ENCODE measurements at regions not wholly inside any gene's neighbourhood (a gene's known extent, or its start where the extent isn't known, plus 50 kb on each side); places are given as distances from the start of the nearest gene placed in this dataset.
"Not testable (repeated sequence)": the region's sequence is repeated elsewhere in the genome, so short reads cannot be mapped to it uniquely, and the experiment has no call there.

GRCh38 chrX:129361576-129361975 is 161.7 kb downstream of the SMARCA1 start:
- no peak for DNase-seq
- Histone ChIP-seq H3K9me3 (replicated peaks) (no peaks in the 10 kb centered on the region), H3K4me3 (no peak overlapping the region), H3K27ac (no peak overlapping the region), H3K36me3 (no peaks in the 10 kb centered on the region), H3K27me3 (no peaks in the 10 kb centered on the region), H3K4me1 (no peaks in the 10 kb centered on the region)

GRCh38 chrX:129360175-129360574 is 163.1 kb downstream of the SMARCA1 start:
- H3K4me3 ChIP-seq: no peak overlapping the region
- H3K27ac ChIP-seq: no peak overlapping the region
- H3K27me3 ChIP-seq: no peaks in the 10 kb centered on the region
- no peaks in the 10 kb centered on the region for H3K4me1 ChIP-seq
- no peaks in the 10 kb centered on the region for H3K9me3 ChIP-seq (replicated peaks)
- DNase-seq: peak; percentile 27 to 65
- H3K36me3 ChIP-seq: no peaks in the 10 kb centered on the region

- H3K36me3 ChIP-seq: no peaks in the 10 kb centered on the region
- H3K4me1 ChIP-seq: no peaks in the 10 kb centered on the region
- H3K27ac ChIP-seq: no peak overlapping the region
- H3K4me3 ChIP-seq: no peak overlapping the region
- no peaks in the 10 kb centered on the region for H3K9me3 ChIP-seq (replicated peaks)
- DNase-seq: no peak
- no peaks in the 10 kb centered on the region for H3K27me3 ChIP-seq
These were observed 164.0 kb downstream of the SMARCA1 start for GRCh38 chrX:129359269-129359668.

- H3K4me3 ChIP-seq; DNase-seq; H3K36me3 ChIP-seq; H3K9me3 ChIP-seq (replicated peaks); H3K27ac ChIP-seq; H3K27me3 ChIP-seq; H3K4me1 ChIP-seq: not testable (repeated sequence)
These were observed 165.9 kb downstream of the SMARCA1 start for GRCh38 chrX:129357428-129357827.

- H3K9me3 ChIP-seq (replicated peaks): no peaks in the 10 kb centered on the region
- H3K27me3 ChIP-seq: no peaks in the 10 kb centered on the region
- DNase-seq: no peak
- H3K4me1 ChIP-seq: no peaks in the 10 kb centered on the region
- no peak overlapping the region for H3K27ac ChIP-seq
- no peak overlapping the region for H3K4me3 ChIP-seq
- no peaks in the 10 kb centered on the region for H3K36me3 ChIP-seq
These were observed 176.0 kb downstream of the SMARCA1 start for GRCh38 chrX:129347291-129347690.

- Histone ChIP-seq H3K4me1 (no peaks in the 10 kb centered on the region), H3K27ac (no peak overlapping the region), H3K27me3 (no peaks in the 10 kb centered on the region), H3K36me3 (no peaks in the 10 kb centered on the region), H3K4me3 (no peak overlapping the region), H3K9me3 (replicated peaks) (no peaks in the 10 kb centered on the region)
- DNase-seq: no peak
These were observed 176.7 kb downstream of the SMARCA1 start for GRCh38 chrX:129346574-129346973.

GRCh38 chrX:129337264-129337663 is 186.0 kb downstream of the SMARCA1 start:
- not testable (repeated sequence) for H3K36me3 ChIP-seq; H3K27ac ChIP-seq; H3K27me3 ChIP-seq; H3K4me3 ChIP-seq; DNase-seq; H3K4me1 ChIP-seq; H3K9me3 ChIP-seq (replicated peaks)

GRCh38 chrX:129323115-129323514 is 200.2 kb downstream of the SMARCA1 start:
- no peaks in the 10 kb centered on the region for H3K9me3 ChIP-seq (replicated peaks)
- DNase-seq: no peak
- no peak overlapping the region for H3K4me3 ChIP-seq
- no peak overlapping the region for H3K27ac ChIP-seq
- no peaks in the 10 kb centered on the region for H3K4me1 ChIP-seq
- H3K36me3 ChIP-seq: no peaks in the 10 kb centered on the region
- no peaks in the 10 kb centered on the region for H3K27me3 ChIP-seq

GRCh38 chrX:129318375-129318774 is 204.9 kb downstream of the SMARCA1 start:
- no peaks in the 10 kb centered on the region for H3K36me3 ChIP-seq
- DNase-seq: peak in 1 of 2 experiments; percentile 26
- H3K4me1 ChIP-seq: no peaks in the 10 kb centered on the region
- no peak overlapping the region for H3K27ac ChIP-seq
- H3K9me3 ChIP-seq (replicated peaks): no peaks in the 10 kb centered on the region
- H3K4me3 ChIP-seq: no peak overlapping the region
- H3K27me3 ChIP-seq: no peaks in the 10 kb centered on the region

- no peaks in the 10 kb centered on the region for H3K36me3 ChIP-seq
- no peaks in the 10 kb centered on the region for H3K27me3 ChIP-seq
- no peak overlapping the region for H3K27ac ChIP-seq
- H3K9me3 ChIP-seq (replicated peaks): no peaks in the 10 kb centered on the region
- H3K4me3 ChIP-seq: no peak overlapping the region
- DNase-seq: no peak
- H3K4me1 ChIP-seq: no peaks in the 10 kb centered on the region
These were observed 206.8 kb downstream of the SMARCA1 start for GRCh38 chrX:129316461-129316860.

- Histone ChIP-seq H3K4me1 (no peaks in the 10 kb centered on the region), H3K36me3 (no peaks in the 10 kb centered on the region), H3K9me3 (replicated peaks) (no peaks in the 10 kb centered on the region), H3K27me3 (no peaks in the 10 kb centered on the region), H3K27ac (no peak overlapping the region), H3K4me3 (no peak overlapping the region)
- no peak for DNase-seq
These were observed 213.3 kb downstream of the SMARCA1 start for GRCh38 chrX:129310000-129310399.

- Histone ChIP-seq H3K27ac (no peak overlapping the region), H3K4me3 (no peak overlapping the region), H3K4me1 (no peaks in the 10 kb centered on the region), H3K9me3 (replicated peaks) (no peaks in the 10 kb centered on the region), H3K27me3 (no peaks in the 10 kb centered on the region), H3K36me3 (no peaks in the 10 kb centered on the region)
- DNase-seq: no peak
These were observed 260.4 kb downstream of the SMARCA1 start for GRCh38 chrX:129262912-129263311.

GRCh38 chrX:129255516-129255915 is 267.8 kb downstream of the SMARCA1 start:
- H3K4me3 ChIP-seq, DNase-seq: not testable (repeated sequence)

GRCh38 chrX:129249563-129249962 is 273.7 kb downstream of the SMARCA1 start:
- DNase-seq: no peak
- Histone ChIP-seq H3K36me3 (no peaks in the 10 kb centered on the region), H3K4me1 (no peaks in the 10 kb centered on the region), H3K27me3 (no peaks in the 10 kb centered on the region), H3K27ac (no peak overlapping the region), H3K9me3 (replicated peaks) (no peaks in the 10 kb centered on the region), H3K4me3 (no peak overlapping the region)

More at GRCh38 chrX:129255516-129255915, 267.8 kb downstream of the SMARCA1 start:
- not testable (repeated sequence) for H3K4me1 ChIP-seq; H3K27ac ChIP-seq; H3K27me3 ChIP-seq; H3K9me3 ChIP-seq (replicated peaks); H3K36me3 ChIP-seq

GRCh38 chrX:129247642-129248041 is 275.6 kb downstream of the SMARCA1 start:
- Histone ChIP-seq H3K4me3 (no peak overlapping the region), H3K27ac (no peak overlapping the region), H3K36me3 (no peaks in the 10 kb centered on the region), H3K27me3 (no peaks in the 10 kb centered on the region), H3K4me1 (no peaks in the 10 kb centered on the region), H3K9me3 (replicated peaks) (no peaks in the 10 kb centered on the region)
- DNase-seq: no peak

GRCh38 chrX:129239371-129239770 is 283.9 kb downstream of the SMARCA1 start:
- H3K27ac ChIP-seq: no peak overlapping the region
- H3K4me1 ChIP-seq: no peaks in the 10 kb centered on the region
- H3K36me3 ChIP-seq: no peaks in the 10 kb centered on the region
- no peaks in the 10 kb centered on the region for H3K9me3 ChIP-seq (replicated peaks)
- DNase-seq: no peak
- H3K27me3 ChIP-seq: no peaks in the 10 kb centered on the region
- no peak overlapping the region for H3K4me3 ChIP-seq

- Histone ChIP-seq H3K9me3 (replicated peaks) (no peaks in the 10 kb centered on the region), H3K4me1 (no peaks in the 10 kb centered on the region), H3K36me3 (no peaks in the 10 kb centered on the region), H3K27me3 (no peaks in the 10 kb centered on the region), H3K4me3 (no peak overlapping the region), H3K27ac (no peak overlapping the region)
- DNase-seq: no peak
These were observed 285.3 kb downstream of the SMARCA1 start for GRCh38 chrX:129238011-129238410.

Measured in SJCRH30 (cell line).